GM18502 (cell line): ENCODE measurements at regions not wholly inside any gene's neighbourhood (a gene's known extent, or its start where the extent isn't known, plus 50 kb on each side); places are given as distances from the start of the nearest gene placed in this dataset.

Experiments
- ATAC-seq: cut with Tn5 transposase; IDR thresholded peaks from one replicate; pipeline ENCODE4 v1.9.1; 2021; ENCODE audit warnings: mild to moderate bottlenecking; ENCODE audit not compliant: unreplicated experiment, poor library complexity

DNA sequence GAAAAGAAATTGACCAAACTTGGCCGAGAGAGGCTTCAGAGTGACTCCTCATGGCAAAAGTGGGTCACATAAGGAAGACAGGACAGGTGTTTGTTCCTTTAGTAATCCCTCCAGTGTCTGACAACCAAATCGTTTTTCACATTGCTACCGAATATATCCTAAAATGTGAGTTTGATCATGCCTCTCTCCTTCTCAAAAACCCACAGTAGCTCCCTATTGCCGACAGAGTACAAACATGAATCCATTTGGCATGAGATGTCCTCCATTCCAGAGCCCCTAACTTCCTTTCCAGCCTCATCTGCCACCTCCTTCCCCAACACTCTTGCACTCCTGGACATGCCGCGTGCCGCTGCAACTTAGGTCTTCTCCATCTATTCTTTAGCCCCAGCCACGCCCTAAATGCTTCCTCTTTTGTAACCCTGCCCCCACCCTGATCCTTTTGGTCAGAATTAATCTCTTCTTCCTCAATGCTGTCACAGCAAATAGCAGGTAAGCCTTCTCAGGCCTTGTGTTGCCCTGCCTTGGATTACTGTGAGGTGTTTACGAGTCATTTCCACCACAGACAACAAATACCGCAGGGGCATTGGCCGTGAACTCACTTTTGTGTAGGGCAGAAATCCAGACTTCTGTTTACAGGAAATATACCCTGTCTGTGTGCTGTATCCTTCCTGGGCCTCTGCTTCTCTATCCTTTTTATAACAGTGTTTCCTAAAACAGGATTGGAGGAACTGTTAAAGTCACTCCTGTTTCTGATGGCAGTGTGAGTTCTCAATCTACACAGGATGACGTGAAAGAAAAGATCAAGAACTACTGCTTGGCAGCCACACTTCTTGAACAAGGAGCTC lies 66.0 kb upstream of the FTH1 start:
- no peak for ATAC-seq

DNA sequence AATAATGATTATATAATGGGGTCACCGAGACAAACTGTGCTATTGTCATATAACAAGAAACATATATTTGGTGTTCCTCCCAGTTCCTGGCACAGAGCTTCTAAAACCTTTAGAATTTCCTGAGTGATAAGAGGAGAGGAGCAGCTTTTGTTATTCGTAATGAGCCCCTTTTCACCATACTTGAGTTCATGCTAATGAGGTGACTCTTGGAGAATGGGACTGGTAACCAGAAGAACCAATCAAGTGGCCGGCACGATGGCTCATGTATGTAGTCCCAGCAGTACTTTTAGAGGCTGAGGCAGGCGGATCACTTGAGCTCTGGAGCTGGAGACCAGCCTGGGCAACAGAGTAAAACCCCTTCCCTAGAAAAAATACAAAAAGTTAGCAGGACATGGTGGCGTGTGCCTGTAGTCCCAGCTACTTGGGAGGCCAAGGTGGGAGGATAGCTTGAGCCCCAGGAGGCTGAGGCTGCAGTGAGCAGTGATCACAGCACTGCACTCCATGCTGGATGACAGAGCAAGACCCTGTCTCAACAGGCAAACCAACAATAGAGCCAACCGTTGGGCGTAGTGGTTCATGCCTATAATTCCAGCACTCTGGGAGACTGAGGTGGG lies 62.7 kb upstream of the FTH1 start:
- ATAC-seq, result no peak

DNA sequence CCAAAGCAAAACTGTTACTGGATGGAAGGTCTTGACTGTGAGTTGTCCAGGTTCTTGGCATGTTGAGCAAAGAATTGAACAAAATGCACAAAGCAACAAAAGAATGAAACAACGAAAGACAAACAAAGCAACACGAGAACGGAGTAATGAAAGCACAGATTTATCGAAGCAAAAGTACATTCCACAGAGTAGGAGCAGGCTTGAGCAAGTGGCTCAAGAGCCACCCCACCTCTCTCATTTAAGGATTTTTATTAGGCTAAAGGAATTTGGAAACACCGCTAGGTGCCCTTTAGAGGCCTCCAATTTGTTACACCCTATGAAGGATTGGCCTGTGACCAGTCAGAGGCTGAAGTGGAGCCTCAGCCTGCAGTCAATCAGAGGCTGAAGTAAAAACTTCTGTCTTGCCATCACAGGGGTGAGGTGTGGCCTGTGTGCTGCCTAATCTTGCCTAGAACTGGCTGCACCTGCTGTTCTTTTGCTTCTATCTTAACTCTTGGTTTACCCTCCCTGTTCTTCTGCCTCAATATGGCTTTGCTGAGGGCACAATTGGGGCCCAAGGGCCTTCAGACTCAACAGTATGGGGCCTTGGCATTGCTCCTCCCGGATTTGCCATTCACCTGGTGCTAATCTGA lies 59.4 kb upstream of the FTH1 start:
- ATAC-seq, result no peak

DNA sequence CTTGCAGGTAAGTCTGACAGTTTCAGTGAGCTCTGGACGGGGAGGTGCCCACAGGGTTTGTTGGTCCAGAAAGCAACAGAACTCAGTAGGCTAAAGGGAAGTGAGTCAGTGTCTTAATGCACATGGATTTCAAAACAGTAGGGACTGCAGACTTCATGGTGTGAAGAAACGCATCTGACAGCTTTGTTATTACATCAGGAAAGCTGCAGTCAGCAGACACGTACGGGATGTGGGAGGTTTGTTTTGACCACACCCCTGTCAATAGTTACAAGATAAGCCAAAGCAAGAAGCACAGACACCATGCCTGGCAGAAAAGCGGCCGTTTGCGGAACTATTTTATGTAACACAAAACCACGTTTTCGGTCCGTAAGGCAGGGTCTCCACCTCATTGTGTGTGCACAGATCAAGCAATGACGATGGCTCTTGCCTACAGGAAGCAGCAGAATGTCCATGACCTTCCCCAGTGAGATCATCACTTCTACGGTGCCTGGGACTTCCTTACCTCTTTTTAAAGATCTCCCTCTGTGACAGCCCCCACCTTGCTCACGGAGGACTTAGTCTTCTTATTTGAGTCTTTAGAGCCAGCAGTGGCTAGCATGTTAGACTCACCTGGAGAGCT lies 58.2 kb upstream of the FTH1 start:
- ATAC-seq, result peak; percentile 74

DNA sequence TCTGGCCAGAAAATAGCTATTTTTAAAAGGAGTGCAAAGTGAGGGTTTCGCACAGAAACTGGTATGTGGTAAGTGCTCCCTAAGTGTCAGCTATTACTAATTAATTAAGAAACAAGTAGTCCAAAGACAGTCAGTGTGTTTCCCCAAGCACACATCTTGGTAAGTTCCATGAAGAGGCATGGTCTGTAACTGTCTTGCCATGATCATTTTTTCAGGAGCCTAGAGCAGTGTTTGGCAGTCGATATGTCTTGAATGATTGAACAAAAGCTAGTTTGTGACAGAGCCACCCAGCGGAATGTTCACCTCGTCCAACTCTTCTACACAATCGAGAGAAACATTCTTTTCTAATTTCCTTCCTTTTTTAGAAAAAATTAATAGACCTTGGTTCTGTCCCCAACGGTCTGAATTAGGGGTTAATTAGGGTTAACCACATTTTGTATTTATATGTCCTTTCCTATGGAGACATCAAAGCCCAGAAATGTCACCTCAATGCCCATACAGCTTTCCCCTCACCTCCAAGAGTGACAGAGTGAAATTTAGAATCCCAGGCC lies 57.6 kb upstream of the FTH1 start:
- ATAC-seq, result no peak

DNA sequence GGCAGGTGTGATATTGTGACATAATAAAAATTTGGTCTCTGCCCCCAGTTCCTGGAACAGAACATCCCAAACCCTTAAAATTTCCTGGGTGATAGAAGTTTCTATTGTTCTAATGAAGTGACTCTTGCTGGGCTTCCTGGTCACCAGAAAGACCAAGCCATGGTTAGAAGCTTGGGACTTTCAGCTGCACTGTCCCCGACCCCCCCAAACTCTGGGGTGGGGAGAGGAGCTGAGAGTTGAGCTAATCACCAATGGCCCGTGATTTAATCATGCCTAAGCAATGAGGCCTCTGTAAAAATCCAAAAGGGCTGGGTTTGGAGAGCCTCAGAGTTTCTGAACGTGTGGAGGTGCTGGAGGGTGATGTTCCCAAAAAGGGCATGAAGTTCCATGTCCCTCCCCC lies 54.8 kb upstream of the FTH1 start:
- ATAC-seq, result no peak

DNA sequence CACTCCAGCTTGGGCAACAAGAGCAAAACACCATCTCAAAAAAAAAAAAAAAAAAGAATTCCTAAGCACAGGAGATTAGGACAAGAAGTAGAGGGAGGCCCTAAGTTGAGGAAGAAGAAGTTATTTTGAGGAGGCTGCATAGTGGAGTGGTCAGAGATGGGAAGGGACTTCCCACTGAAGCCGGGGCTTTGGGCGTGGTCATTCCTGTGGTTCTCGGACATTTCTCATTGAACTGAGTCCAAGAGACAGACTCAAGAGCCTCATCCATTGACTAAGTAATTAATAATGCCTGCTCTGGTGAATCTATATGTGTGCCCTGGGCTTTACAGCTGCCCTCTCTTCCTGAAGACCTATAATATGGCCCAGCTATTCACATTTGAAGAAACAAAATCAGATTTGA lies 53.2 kb upstream of the FTH1 start:
- no peak for ATAC-seq

DNA sequence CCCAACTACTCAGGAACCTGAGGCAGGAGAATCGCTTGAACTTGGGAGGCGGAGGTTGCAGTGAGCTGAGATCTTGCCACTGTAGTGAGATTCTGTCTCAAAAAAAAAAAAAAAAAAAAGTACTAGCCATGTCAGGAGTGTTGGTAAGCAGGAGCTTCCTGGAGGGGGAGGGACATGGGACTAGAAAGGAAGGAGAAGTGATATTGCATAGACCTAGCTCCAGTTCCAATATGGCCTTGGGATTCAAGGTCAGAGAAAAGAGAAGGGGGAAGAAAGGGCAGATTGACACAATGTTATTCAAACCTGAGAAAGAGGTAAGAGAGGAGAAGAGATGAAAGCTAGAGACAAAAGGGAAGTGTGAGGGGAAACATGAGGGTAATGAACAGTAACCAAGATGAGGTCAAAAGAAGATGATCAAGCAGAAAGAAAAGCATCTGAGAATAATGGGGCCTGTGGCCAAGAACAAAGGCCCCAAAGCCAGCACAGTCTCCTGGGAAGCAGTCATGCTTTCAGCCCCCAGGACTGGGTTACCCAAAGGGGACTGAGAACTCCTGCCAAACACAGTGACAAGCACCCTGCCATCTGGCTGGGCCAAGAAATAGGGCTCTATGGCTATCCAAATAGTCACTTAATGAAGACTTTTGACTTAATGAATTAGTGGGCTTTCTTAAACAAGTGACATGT lies 51.7 kb upstream of the FTH1 start:
- ATAC-seq, result no peak

DNA sequence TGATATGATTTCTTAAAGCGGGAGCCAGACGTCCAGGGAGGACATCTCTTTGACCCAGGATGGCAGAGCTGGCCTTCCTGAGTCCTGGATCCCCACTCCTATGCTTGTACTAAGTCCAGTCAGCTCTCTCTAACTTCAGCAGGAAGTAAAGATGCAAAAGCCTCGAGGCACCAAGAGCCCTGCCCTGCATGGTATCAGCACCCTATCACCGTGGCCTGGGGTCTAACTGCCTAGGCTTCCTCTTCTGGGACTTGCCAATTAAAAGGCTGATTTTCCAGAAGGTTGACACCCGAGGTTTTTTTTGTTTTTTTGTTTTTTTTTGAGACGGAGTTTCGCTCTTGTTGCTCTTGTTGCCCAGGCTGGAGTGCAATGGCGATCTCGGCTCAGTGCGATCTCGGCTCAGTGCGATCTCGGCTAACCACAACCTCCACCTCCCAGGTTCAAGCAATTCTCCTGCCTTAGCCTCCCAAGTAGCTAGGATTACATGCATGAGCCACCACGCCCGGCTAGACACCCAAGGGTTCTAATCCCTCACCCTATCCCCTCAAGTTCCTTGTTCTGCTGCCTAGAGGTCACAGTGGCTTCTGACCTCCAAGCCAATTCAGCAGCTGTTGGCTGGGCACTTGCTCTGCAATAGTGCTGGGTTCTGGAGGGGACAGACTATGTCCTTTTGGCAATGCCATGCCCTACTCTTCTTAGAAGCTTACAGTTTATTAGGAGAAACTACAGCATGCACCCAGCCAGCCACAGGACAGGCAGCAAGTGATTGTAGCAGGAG lies 50.6 kb upstream of the FTH1 start:
- no peak for ATAC-seq
